ENCODE measurements at regions not wholly inside any gene's neighbourhood (a gene's known extent, or its start where the extent isn't known, plus 50 kb on each side); places are given as distances from the start of the nearest gene placed in this dataset.

DNA sequence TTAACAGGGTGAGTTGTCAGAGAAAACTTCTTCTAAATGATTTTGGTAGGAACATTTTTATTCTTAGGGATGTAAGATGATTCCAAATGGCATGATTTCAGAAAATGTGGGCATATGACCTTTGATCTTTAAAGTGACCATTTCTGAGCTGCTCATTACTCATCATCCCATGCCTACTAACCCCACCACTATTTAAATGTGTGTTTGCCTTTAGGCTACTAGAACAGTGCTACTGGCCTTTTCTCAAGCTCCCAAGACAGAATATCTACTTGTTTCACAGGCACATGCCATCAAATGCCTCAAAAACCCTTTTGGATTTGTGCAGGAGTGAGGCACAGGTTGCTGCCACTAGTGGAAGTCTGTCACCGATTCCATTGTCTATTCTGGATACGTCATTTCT, 428.2 kb downstream of the ADAM29 start:
- TF ChIP-seq ZC3H10 (CRISPR knock-in tag; IDR thresholded peaks at IDR 0.05) (no peak), ESRRG (CRISPR knock-in tag; IDR thresholded peaks at IDR 0.05) (no peak), TCF4 (CRISPR knock-in tag; IDR thresholded peaks at IDR 0.05; ENCODE audit: borderline replicate concordance) (no peak), SNAI2 (CRISPR knock-in tag; IDR thresholded peaks at IDR 0.05) (no peak), ZFP30 (CRISPR knock-in tag; IDR thresholded peaks at IDR 0.05) (no peak)
- TF ChIP-seq, protein P1, sequence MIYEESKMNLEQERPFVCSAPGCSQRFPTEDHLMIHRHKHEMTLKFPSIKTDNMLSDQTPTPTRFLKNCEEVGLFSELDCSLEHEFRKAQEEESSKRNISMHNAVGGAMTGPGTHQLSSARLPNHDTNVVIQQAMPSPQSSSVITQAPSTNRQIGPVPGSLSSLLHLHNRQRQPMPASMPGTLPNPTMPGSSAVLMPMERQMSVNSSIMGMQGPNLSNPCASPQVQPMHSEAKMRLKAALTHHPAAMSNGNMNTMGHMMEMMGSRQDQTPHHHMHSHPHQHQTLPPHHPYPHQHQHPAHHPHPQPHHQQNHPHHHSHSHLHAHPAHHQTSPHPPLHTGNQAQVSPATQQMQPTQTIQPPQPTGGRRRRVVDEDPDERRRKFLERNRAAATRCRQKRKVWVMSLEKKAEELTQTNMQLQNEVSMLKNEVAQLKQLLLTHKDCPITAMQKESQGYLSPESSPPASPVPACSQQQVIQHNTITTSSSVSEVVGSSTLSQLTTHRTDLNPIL (CRISPR knock-in tag; IDR thresholded peaks at IDR 0.05; ENCODE audit: low read depth) = no peak
